SK-N-SH (cell line): ENCODE measurements at regions not wholly inside any gene's neighbourhood (a gene's known extent, or its start where the extent isn't known, plus 50 kb on each side); places are given as distances from the start of the nearest gene placed in this dataset.

Source experiments
- CTCF ChIA-PET: fragments of 300-600, 350-600 bp; formaldehyde crosslinking; extraction: SDS; loops from one replicate; lab custom pipeline; 2021; lab: Yijun Ruan, JAX
- POLR2A ChIA-PET: fragments of 350-600 bp; sonication (Branson Sonifier 250); formaldehyde crosslinking; extraction: SDS; loops from one replicate; lab custom pipeline; 2020; ENCODE audit warnings: antibody characterized with exemption, inconsistent platforms; lab: Yijun Ruan, JAX
- DNase-seq: peaks from one replicate; pipeline ENCODE4 v3.0.0; 2012
- H2AFZ ChIP-seq: fragments of 200-600 bp; sonication (generic); 2 replicates; pipeline ENCODE4 v1.8.1; 2016; ENCODE audit warnings: antibody characterized with exemption, mild to moderate bottlenecking, low read depth
- H3F3A ChIP-seq: fragments of 200-600 bp; sonication (generic); replicated peaks from 2 replicates; pipeline ENCODE3; 2016; ENCODE audit warnings: antibody characterized with exemption, mild to moderate bottlenecking; ENCODE audit not compliant: insufficient read depth
- H3K27ac ChIP-seq, 2 experiments: fragments of 200-500 bp in 1 of 2; fragments of 200-600 bp in 1 of 2; sonication (Bioruptor generic) in 1 of 2; sonication (generic), shearing (Covaris generic) in 1 of 2; 2 replicates each; pipeline versions ENCODE4 v1.5.1 to v1.6.1; 2014 to 2016; ENCODE audit warnings: low read depth in 2 of 2, inconsistent platforms in 1 of 2, low read length in 1 of 2, mild to moderate bottlenecking in 1 of 2, mixed read lengths in 1 of 2
- H3K27me3 ChIP-seq: fragments of 200-600 bp; sonication (generic), shearing (Covaris generic); 2 replicates; pipeline ENCODE4 v1.6.1; 2016; ENCODE audit warnings: mixed run types; ENCODE audit not compliant: insufficient read depth
- H3K36me3 ChIP-seq, 2 experiments: fragments of 200-500 bp in 1 of 2; fragments of 200-600 bp in 1 of 2; sonication (Bioruptor generic) in 1 of 2; sonication (generic) in 1 of 2; replicated peaks in 1 of 2; 2 replicates each; pipeline versions ENCODE3 to v1.5.1; 2014 to 2016; ENCODE audit warnings: low read length in 1 of 2, mild to moderate bottlenecking in 1 of 2; ENCODE audit not compliant: insufficient read depth in 2 of 2, control insufficient read depth in 1 of 2
- H3K4me1 ChIP-seq, 2 experiments: fragments of 200-500 bp in 1 of 2; fragments of 200-600 bp in 1 of 2; sonication (Bioruptor generic) in 1 of 2; sonication (generic), shearing (Covaris generic) in 1 of 2; 2 replicates each; pipeline versions ENCODE4 v1.5.1 to v1.6.1; 2014 to 2016; ENCODE audit warnings: low read depth in 1 of 2, low read length in 1 of 2, mixed run types in 1 of 2; ENCODE audit not compliant: insufficient read depth in 2 of 2, control insufficient read depth in 1 of 2
- H3K4me2 ChIP-seq: fragments of 200-600 bp; sonication (generic), shearing (Covaris generic); 2 replicates; pipeline ENCODE4 v1.6.1; 2017; ENCODE audit warnings: mixed run types
- H3K4me3 ChIP-seq, 2 experiments: fragments of 200-500 bp in 1 of 2; fragments of 200-600 bp in 1 of 2; sonication (Bioruptor generic) in 1 of 2; sonication (generic), shearing (Covaris generic) in 1 of 2; 2 replicates each; pipeline versions ENCODE4 v1.5.1 to v1.8.1; 2014 to 2016; ENCODE audit warnings: low read depth in 2 of 2, inconsistent platforms in 1 of 2, low read length in 1 of 2, mild to moderate bottlenecking in 1 of 2, mixed read lengths in 1 of 2, moderate library complexity in 1 of 2
- H3K79me2 ChIP-seq: fragments of 200-600 bp; sonication (generic); 2 replicates; pipeline ENCODE4 v1.8.1; 2017; ENCODE audit warnings: mild to moderate bottlenecking; ENCODE audit not compliant: insufficient read depth
- H3K9ac ChIP-seq: fragments of 200-600 bp; sonication (generic); 2 replicates; pipeline ENCODE4 v1.6.1; 2017; ENCODE audit warnings: mixed run types
- H3K9me2 ChIP-seq: fragments of 200-600 bp; sonication (generic); 2 replicates; pipeline ENCODE4 v1.6.1; 2017; ENCODE audit warnings: mixed run types
- H3K9me3 ChIP-seq: fragments of 200-600 bp; sonication (generic); 2 replicates; pipeline ENCODE4 v1.6.1; 2017; ENCODE audit warnings: mixed run types, mild to moderate bottlenecking, moderate library complexity
- H4K20me1 ChIP-seq: fragments of 200-600 bp; sonication (generic); 2 replicates; pipeline ENCODE4 v1.6.1; 2017; ENCODE audit warnings: mild to moderate bottlenecking, mixed run types; ENCODE audit not compliant: insufficient read depth
- CHD2 ChIP-seq: fragments of 150-350 bp; IDR thresholded peaks from 2 replicates; pipeline ENCODE4 v1.6.1; 2018; ENCODE audit warnings: low read length; ENCODE audit not compliant: partially characterized antibody
- FOSL2 ChIP-seq: IDR thresholded peaks from 2 replicates; pipeline ENCODE4 v1.4.0; 2012; ENCODE audit warnings: low read depth, mild to moderate bottlenecking, moderate library complexity, borderline replicate concordance
- FOXJ3 ChIP-seq: sonication (generic); formaldehyde crosslinking; IDR thresholded peaks from 2 replicates; pipeline ENCODE4 v1.5.1; 2020; ENCODE audit warnings: mild to moderate bottlenecking, missing genetic modification reagents
- JUND ChIP-seq: IDR thresholded peaks from 2 replicates; pipeline ENCODE4 v1.4.0; 2012
- MXI1 ChIP-seq: IDR thresholded peaks from 2 replicates; pipeline ENCODE4 v1.6.1; 2012; ENCODE audit warnings: mild to moderate bottlenecking, low read depth, low read length, improper control_type of control experiment
- RCOR1 ChIP-seq: fragments of 150-350 bp; IDR thresholded peaks from 2 replicates; pipeline ENCODE4 v1.6.1; 2017; ENCODE audit warnings: antibody characterized with exemption, low read length
- RFX5 ChIP-seq: IDR thresholded peaks from 2 replicates; pipeline ENCODE4 v1.6.1; 2012; ENCODE audit warnings: mild to moderate bottlenecking, improper control_type of control experiment, low read length
- RXRA ChIP-seq: IDR thresholded peaks from 2 replicates; pipeline ENCODE4 v1.4.0; 2012; ENCODE audit warnings: low read depth, mild to moderate bottlenecking, borderline replicate concordance
- SIN3A ChIP-seq: IDR thresholded peaks from 2 replicates; pipeline ENCODE4 v1.6.1; 2012; ENCODE audit warnings: low read depth, mild to moderate bottlenecking, low read length, moderate library complexity, borderline replicate concordance
- SMC3 ChIP-seq: IDR thresholded peaks from 2 replicates; pipeline ENCODE4 v1.6.1; 2012; ENCODE audit warnings: low read depth, low read length, improper control_type of control experiment
- TAF1 ChIP-seq: IDR thresholded peaks from 2 replicates; pipeline ENCODE4 v1.6.1; 2012; ENCODE audit warnings: low read depth, mild to moderate bottlenecking, low read length, moderate library complexity, borderline replicate concordance
- WGBS: methylation state at CpG from one replicate; pipeline ENCODE4 v1.1.6; 2017; ENCODE audit warnings: low lambda C conversion rate; 5-methylcytosine and 5-hydroxymethylcytosine counted together
- TF ChIP-seq, protein P1 (sequence below): fragments of 150-350 bp; IDR thresholded peaks from 2 replicates; pipeline ENCODE4 v1.6.1; 2016; ENCODE audit warnings: mild to moderate bottlenecking, low read depth, low read length
- TF ChIP-seq, protein P2 (sequence below): IDR thresholded peaks from 2 replicates; pipeline ENCODE4 v1.4.0; 2012; ENCODE audit warnings: low read depth, borderline replicate concordance
- TF ChIP-seq, protein P3 (sequence below): IDR thresholded peaks from 2 replicates; pipeline ENCODE4 v1.4.0; 2012; ENCODE audit warnings: low read depth, borderline replicate concordance
- TF ChIP-seq, protein P4 (sequence below): IDR thresholded peaks from 2 replicates; pipeline ENCODE4; 2012

DNA sequence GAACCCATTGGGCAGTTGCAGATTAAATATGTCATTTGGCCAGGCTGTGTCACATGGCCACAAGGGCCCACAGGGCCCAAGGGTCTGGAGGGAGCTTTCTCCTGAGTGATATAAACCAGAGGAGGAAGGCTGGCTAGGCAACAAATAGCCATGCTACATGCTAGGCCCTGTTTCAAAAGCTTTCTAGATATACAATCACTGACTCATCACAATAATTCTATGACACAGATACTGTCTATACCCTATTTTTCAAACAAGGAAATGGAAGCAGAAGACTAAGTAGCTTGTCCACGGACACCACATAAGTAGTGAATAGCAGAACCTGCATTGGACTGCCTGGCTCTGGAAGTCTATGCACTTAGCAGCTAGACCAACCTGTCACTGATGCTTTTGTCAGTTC is 625.4 kb downstream of the NTRK3 start (continued):
- TF ChIP-seq RCOR1 (no peak), RFX5 (no peak), RXRA (no peak), JUND (no peak), TAF1 (no peak), SIN3A (no peak), FOSL2 (no peak), FOXJ3 (CRISPR knock-in tag) (no peak)
- TF ChIP-seq, protein P1, sequence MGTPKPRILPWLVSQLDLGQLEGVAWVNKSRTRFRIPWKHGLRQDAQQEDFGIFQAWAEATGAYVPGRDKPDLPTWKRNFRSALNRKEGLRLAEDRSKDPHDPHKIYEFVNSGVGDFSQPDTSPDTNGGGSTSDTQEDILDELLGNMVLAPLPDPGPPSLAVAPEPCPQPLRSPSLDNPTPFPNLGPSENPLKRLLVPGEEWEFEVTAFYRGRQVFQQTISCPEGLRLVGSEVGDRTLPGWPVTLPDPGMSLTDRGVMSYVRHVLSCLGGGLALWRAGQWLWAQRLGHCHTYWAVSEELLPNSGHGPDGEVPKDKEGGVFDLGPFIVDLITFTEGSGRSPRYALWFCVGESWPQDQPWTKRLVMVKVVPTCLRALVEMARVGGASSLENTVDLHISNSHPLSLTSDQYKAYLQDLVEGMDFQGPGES, result no peak
- TF ChIP-seq, protein P2, sequence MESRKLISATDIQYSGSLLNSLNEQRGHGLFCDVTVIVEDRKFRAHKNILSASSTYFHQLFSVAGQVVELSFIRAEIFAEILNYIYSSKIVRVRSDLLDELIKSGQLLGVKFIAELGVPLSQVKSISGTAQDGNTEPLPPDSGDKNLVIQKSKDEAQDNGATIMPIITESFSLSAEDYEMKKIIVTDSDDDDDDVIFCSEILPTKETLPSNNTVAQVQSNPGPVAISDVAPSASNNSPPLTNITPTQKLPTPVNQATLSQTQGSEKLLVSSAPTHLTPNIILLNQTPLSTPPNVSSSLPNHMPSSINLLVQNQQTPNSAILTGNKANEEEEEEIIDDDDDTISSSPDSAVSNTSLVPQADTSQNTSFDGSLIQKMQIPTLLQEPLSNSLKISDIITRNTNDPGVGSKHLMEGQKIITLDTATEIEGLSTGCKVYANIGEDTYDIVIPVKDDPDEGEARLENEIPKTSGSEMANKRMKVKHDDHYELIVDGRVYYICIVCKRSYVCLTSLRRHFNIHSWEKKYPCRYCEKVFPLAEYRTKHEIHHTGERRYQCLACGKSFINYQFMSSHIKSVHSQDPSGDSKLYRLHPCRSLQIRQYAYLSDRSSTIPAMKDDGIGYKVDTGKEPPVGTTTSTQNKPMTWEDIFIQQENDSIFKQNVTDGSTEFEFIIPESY, result no peak
- TF ChIP-seq, all 33 proteins: peak for 0

DNA sequence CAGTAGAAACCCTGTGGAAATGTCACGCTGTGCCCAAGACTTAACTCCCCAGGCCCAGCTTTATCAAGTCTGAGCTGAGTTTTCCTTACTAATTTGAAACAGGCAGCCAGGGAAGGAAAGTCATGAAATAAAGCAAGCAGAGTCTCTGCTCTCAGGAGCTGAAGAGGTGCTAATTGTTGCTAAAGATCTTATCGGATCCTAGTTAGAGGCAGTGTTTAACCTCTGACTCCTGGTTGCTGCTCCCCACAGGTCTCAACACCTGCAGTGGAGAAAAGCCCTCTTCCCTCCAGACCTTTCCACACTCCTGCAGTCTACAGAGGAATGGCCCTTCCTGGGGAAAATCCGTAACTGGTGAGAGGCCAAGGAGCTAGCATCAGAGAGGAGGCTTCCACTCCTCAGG is 628.2 kb downstream of the NTRK3 start:
- Histone ChIP-seq H3K9me2 (no peaks in the 10 kb centered on the region), H3K36me3 (no peaks in the 10 kb centered on the region), H3K27me3 (no peaks in the 10 kb centered on the region), H4K20me1 (no peaks in the 10 kb centered on the region), H3F3A (no peaks in the 10 kb centered on the region), H2AFZ (no peak overlapping the region), H3K9me3 (no peaks in the 10 kb centered on the region), H3K4me3 (no peak overlapping the region), H3K9ac (no peak overlapping the region), H3K79me2 (no peaks in the 10 kb centered on the region), H3K4me1 (peaks cover 0 to 7% of the 10 kb centered on the region in 2 experiments; a peak in 1 of 4 replicates), H3K4me2 (no peak overlapping the region), H3K27ac (no peak overlapping the region)
- POLR2A ChIA-PET, result no interaction called here
- no peak for DNase-seq
- WGBS, result 81% methylated on average over 3 of the region's 3 CpGs
- CTCF ChIA-PET, result interaction anchor here (0.6 kb wide), 1 partner anchor 911 kb away, joined by 3 read pairs; no protein-coding TSS in a partner anchor
- no peak for TF ChIP-seq MXI1
- TF ChIP-seq, protein P3, sequence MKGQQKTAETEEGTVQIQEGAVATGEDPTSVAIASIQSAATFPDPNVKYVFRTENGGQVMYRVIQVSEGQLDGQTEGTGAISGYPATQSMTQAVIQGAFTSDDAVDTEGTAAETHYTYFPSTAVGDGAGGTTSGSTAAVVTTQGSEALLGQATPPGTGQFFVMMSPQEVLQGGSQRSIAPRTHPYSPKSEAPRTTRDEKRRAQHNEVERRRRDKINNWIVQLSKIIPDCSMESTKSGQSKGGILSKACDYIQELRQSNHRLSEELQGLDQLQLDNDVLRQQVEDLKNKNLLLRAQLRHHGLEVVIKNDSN, result no peak
- no peak for TF ChIP-seq FOXJ3 (CRISPR knock-in tag)
- TF ChIP-seq SMC3, result no peak
- TF ChIP-seq TAF1, result no peak
- TF ChIP-seq, protein P4, sequence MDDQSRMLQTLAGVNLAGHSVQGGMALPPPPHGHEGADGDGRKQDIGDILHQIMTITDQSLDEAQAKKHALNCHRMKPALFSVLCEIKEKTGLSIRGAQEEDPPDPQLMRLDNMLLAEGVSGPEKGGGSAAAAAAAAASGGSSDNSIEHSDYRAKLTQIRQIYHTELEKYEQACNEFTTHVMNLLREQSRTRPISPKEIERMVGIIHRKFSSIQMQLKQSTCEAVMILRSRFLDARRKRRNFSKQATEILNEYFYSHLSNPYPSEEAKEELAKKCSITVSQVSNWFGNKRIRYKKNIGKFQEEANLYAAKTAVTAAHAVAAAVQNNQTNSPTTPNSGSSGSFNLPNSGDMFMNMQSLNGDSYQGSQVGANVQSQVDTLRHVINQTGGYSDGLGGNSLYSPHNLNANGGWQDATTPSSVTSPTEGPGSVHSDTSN, result no peak
- TF ChIP-seq FOSL2, result no peak
- TF ChIP-seq CHD2, result no peak
